ENCODE measurements at regions not wholly inside any gene's neighbourhood (a gene's known extent, or its start where the extent isn't known, plus 50 kb on each side); places are given as distances from the start of the nearest gene placed in this dataset.

DNA sequence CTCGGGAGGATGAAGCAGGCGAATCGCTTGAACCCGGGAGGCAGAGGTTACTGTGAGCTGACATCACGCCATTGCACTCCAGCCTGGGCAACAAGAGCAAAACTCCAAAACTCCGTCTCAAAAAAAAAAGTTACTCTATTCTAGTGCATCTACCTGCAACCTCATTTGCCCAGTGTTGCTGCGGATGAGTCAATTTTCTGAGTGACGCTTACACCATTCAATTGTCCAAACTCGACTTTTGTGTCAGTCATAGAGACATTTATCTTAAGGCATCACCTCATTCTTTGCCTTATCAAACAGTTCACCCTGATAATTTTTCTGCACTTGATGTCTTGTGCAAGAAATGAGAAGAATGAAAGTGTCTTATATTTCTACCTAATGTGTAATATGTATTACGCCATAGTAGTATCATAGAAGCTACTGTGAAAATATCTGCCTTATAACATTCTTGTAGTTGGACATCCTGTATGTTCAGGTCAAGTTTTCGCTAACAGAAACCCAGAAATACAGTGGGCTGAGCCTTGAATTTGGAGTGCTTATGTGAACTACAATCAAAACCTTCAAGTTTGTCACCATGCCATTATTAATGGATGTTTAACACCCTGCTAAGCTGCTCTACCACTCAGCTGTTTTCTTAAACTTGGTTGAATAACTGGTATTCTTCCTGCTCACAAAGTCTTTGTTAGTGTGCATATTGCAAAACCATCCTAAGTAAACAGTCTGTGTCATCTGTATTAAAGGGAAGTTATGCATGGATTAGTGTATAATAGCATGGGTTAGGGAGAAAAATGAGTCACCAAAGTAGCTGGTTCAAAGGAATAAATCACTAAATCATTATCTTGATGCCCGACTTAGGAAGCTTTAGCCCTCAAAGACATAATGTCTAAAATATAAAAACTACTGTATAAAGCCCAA is 531.0 kb upstream of the NR2F2 start:
- no peak overlapping the region for H3K4me3 Mint-ChIP-seq (ENCODE audit: unreplicated experiment)
- no peaks in the 10 kb centered on the region for H3K36me3 Mint-ChIP-seq (ENCODE audit: unreplicated experiment)
- peaks cover 4% of the 10 kb centered on the region for H3K27me3 Mint-ChIP-seq (ENCODE audit: unreplicated experiment)
- H3K4me1 Mint-ChIP-seq (ENCODE audit: low read depth, unreplicated experiment) = no peaks in the 10 kb centered on the region
- TF ChIP-seq, protein P1, sequence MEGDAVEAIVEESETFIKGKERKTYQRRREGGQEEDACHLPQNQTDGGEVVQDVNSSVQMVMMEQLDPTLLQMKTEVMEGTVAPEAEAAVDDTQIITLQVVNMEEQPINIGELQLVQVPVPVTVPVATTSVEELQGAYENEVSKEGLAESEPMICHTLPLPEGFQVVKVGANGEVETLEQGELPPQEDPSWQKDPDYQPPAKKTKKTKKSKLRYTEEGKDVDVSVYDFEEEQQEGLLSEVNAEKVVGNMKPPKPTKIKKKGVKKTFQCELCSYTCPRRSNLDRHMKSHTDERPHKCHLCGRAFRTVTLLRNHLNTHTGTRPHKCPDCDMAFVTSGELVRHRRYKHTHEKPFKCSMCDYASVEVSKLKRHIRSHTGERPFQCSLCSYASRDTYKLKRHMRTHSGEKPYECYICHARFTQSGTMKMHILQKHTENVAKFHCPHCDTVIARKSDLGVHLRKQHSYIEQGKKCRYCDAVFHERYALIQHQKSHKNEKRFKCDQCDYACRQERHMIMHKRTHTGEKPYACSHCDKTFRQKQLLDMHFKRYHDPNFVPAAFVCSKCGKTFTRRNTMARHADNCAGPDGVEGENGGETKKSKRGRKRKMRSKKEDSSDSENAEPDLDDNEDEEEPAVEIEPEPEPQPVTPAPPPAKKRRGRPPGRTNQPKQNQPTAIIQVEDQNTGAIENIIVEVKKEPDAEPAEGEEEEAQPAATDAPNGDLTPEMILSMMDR (IDR thresholded peaks at IDR 0.05; ENCODE audit: partially characterized antibody, unreplicated experiment) = no peak
- H3K27ac Mint-ChIP-seq (ENCODE audit: unreplicated experiment) = no peak overlapping the region
- no peak for DNase-seq
- H3K9me3 Mint-ChIP-seq (ENCODE audit: unreplicated experiment) = no peaks in the 10 kb centered on the region

GRCh38 chr15:95804484-95804883 is 526.0 kb upstream of the NR2F2 start:
- peaks cover 4% of the 10 kb centered on the region for H3K27me3 Mint-ChIP-seq (ENCODE audit: unreplicated experiment)
- no peaks in the 10 kb centered on the region for H3K36me3 Mint-ChIP-seq (ENCODE audit: unreplicated experiment)
- peaks cover 2% of the 10 kb centered on the region for H3K9me3 Mint-ChIP-seq (ENCODE audit: unreplicated experiment)
- DNase-seq = no peak
- no peaks in the 10 kb centered on the region for H3K4me1 Mint-ChIP-seq (ENCODE audit: low read depth, unreplicated experiment)
- no peak overlapping the region for H3K4me3 Mint-ChIP-seq (ENCODE audit: unreplicated experiment)
- TF ChIP-seq, protein P1 (IDR thresholded peaks at IDR 0.05; ENCODE audit: partially characterized antibody, unreplicated experiment) = no peak
- H3K27ac Mint-ChIP-seq (ENCODE audit: unreplicated experiment) = no peak overlapping the region

DNA sequence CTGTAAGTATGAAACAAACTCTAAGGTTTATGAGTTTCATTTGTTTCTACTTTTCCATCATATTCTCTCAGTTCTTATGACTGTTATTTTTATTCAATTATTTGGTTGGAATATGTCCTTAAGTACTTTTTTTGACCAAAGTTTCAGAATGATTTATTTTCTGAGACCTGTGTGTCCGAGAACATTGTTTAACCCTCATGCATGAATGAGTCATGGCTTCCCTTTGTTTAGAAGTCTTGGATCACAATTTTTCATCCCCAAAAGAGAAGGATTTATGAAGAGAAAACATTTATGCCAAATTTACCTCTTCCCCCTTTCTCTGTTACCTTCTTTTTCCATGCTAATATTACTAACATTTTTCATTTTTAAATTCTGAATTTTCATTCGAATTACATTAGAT is 518.0 kb upstream of the NR2F2 start:
- no peaks in the 10 kb centered on the region for H3K36me3 Mint-ChIP-seq (ENCODE audit: unreplicated experiment)
- peaks cover 4% of the 10 kb centered on the region for H3K9me3 Mint-ChIP-seq (ENCODE audit: unreplicated experiment)
- H3K4me3 Mint-ChIP-seq (ENCODE audit: unreplicated experiment) = no peak overlapping the region
- DNase-seq = no peak
- H3K27me3 Mint-ChIP-seq (ENCODE audit: unreplicated experiment) = no peaks in the 10 kb centered on the region
- no peaks in the 10 kb centered on the region for H3K4me1 Mint-ChIP-seq (ENCODE audit: low read depth, unreplicated experiment)
- no peak overlapping the region for H3K27ac Mint-ChIP-seq (ENCODE audit: unreplicated experiment)
- TF ChIP-seq, protein P1 (IDR thresholded peaks at IDR 0.05; ENCODE audit: partially characterized antibody, unreplicated experiment) = no peak

- Mint-ChIP-seq H3K27me3 (ENCODE audit: unreplicated experiment) (no peaks in the 10 kb centered on the region), H3K4me3 (ENCODE audit: unreplicated experiment) (no peak overlapping the region), H3K4me1 (ENCODE audit: low read depth, unreplicated experiment) (no peaks in the 10 kb centered on the region), H3K27ac (ENCODE audit: unreplicated experiment) (no peak overlapping the region), H3K36me3 (ENCODE audit: unreplicated experiment) (no peaks in the 10 kb centered on the region), H3K9me3 (ENCODE audit: unreplicated experiment) (peaks cover 2% of the 10 kb centered on the region)
- DNase-seq = no peak
- TF ChIP-seq, protein P1 (IDR thresholded peaks at IDR 0.05; ENCODE audit: partially characterized antibody, unreplicated experiment) = no peak
These were observed 515.6 kb upstream of the NR2F2 start for GRCh38 chr15:95814908-95815307.

DNA sequence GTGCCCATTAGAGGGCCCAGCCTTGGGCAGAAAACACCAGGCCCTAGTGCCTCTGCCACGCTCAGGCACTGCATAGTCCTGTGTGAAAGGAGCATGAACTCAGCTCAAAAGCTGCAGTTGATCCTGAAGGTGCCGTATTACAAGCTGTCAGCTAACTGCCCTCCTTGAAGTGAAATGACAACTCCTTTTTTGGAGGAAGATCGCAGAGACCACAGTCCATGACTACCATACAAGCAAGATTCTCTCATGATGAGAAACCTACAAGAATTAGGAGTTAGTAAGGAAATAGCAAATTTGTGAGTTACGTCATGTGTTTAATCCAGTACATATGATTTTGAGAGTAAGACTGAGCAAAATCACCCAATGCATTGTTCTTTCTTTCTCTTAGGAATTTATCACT is 513.9 kb upstream of the NR2F2 start:
- Mint-ChIP-seq H3K9me3 (ENCODE audit: unreplicated experiment) (peaks cover 2% of the 10 kb centered on the region), H3K36me3 (ENCODE audit: unreplicated experiment) (no peaks in the 10 kb centered on the region), H3K4me1 (ENCODE audit: low read depth, unreplicated experiment) (no peaks in the 10 kb centered on the region), H3K4me3 (ENCODE audit: unreplicated experiment) (no peak overlapping the region), H3K27me3 (ENCODE audit: unreplicated experiment) (no peaks in the 10 kb centered on the region), H3K27ac (ENCODE audit: unreplicated experiment) (no peak overlapping the region)
- no peak for DNase-seq
- TF ChIP-seq, protein P1 (IDR thresholded peaks at IDR 0.05; ENCODE audit: partially characterized antibody, unreplicated experiment) = no peak

Measured in glutamatergic neuron (in vitro differentiated cells).